Chondrocyte (in vitro differentiated cells): ENCODE measurements at regions not wholly inside any gene's neighbourhood (a gene's known extent, or its start where the extent isn't known, plus 50 kb on each side); places are given as distances from the start of the nearest gene placed in this dataset.

Experiments used
- DNase-seq: peaks from one replicate; pipeline ENCODE4 v3.0.0; 2021; ENCODE audit warnings: mixed read lengths, low spot score
- H3K27ac Mint-ChIP-seq: one replicate; pipeline ENCODE4 v1.8.0; 2021; ENCODE audit warnings: mild to moderate bottlenecking, moderate library complexity, mixed read lengths; ENCODE audit not compliant: unreplicated experiment
- H3K27me3 Mint-ChIP-seq: 2 replicates; pipeline ENCODE4 v1.8.0; 2021; ENCODE audit warnings: low read depth, mixed read lengths
- H3K36me3 Mint-ChIP-seq: 2 replicates; pipeline ENCODE4 v1.8.0; 2021; ENCODE audit warnings: low read depth, mixed read lengths
- H3K4me1 Mint-ChIP-seq: 2 replicates; pipeline ENCODE4 v1.8.0; 2021; ENCODE audit warnings: low read depth, mild to moderate bottlenecking, mixed read lengths
- H3K4me3 Mint-ChIP-seq: one replicate; pipeline ENCODE4 v1.8.0; 2021; ENCODE audit warnings: mild to moderate bottlenecking, moderate library complexity, mixed read lengths; ENCODE audit not compliant: unreplicated experiment
- H3K9me3 Mint-ChIP-seq: 2 replicates; pipeline ENCODE4 v1.8.0; 2021; ENCODE audit warnings: low read depth, mixed read lengths
- CTCF ChIP-seq: fragments of 200-600 bp; sonication (generic); IDR thresholded peaks from 2 replicates; pipeline ENCODE4 v1.5.0; 2021; ENCODE audit warnings: antibody characterized with exemption, mild to moderate bottlenecking, moderate library complexity

GRCh38 chr3:117556646-117557407, 847.2 kb downstream of the TUSC7 start:
- Mint-ChIP-seq H3K36me3 (no peaks in the 10 kb centered on the region), H3K27me3 (peaks cover 4% of the 10 kb centered on the region), H3K4me1 (peaks cover 2% of the 10 kb centered on the region), H3K27ac (no peak overlapping the region), H3K9me3 (peaks cover 5% of the 10 kb centered on the region), H3K4me3 (no peak overlapping the region)
- DNase-seq, result no peak
- no peak for TF ChIP-seq CTCF

GRCh38 chr3:117557464-117558090, 848.0 kb downstream of the TUSC7 start:
- H3K9me3 Mint-ChIP-seq, result peaks cover 5% of the 10 kb centered on the region
- H3K4me3 Mint-ChIP-seq, result no peak overlapping the region
- H3K4me1 Mint-ChIP-seq, result peaks cover 2% of the 10 kb centered on the region
- peaks cover 2% of the 10 kb centered on the region for H3K27me3 Mint-ChIP-seq
- no peak overlapping the region for H3K27ac Mint-ChIP-seq
- no peak for TF ChIP-seq CTCF
- no peak for DNase-seq
- H3K36me3 Mint-ChIP-seq, result no peaks in the 10 kb centered on the region

GRCh38 chr3:117558681-117559080, 849.1 kb downstream of the TUSC7 start:
- Mint-ChIP-seq H3K27me3 (peaks cover 2% of the 10 kb centered on the region), H3K9me3 (peaks cover 3% of the 10 kb centered on the region), H3K27ac (no peak overlapping the region), H3K36me3 (no peaks in the 10 kb centered on the region), H3K4me3 (no peak overlapping the region), H3K4me1 (no peaks in the 10 kb centered on the region)
- DNase-seq, result no peak
- no peak for TF ChIP-seq CTCF

GRCh38 chr3:117562000-117562399, 852.4 kb downstream of the TUSC7 start:
- Mint-ChIP-seq H3K27me3 (peaks cover 4% of the 10 kb centered on the region), H3K4me1 (no peaks in the 10 kb centered on the region), H3K4me3 (no peak overlapping the region), H3K36me3 (no peaks in the 10 kb centered on the region), H3K9me3 (no peaks in the 10 kb centered on the region), H3K27ac (no peak overlapping the region)
- no peak for DNase-seq
- TF ChIP-seq CTCF, result no peak

GRCh38 chr3:117563063-117563462, 853.5 kb downstream of the TUSC7 start:
- Mint-ChIP-seq H3K27me3 (peaks cover 6% of the 10 kb centered on the region), H3K9me3 (no peaks in the 10 kb centered on the region), H3K4me1 (no peaks in the 10 kb centered on the region), H3K36me3 (no peaks in the 10 kb centered on the region), H3K4me3 (no peak overlapping the region), H3K27ac (no peak overlapping the region)
- TF ChIP-seq CTCF, result no peak
- DNase-seq, result no peak
